Tibial nerve (tissue), 3 donors: ENCODE measurements at regions not wholly inside any gene's neighbourhood (a gene's known extent, or its start where the extent isn't known, plus 50 kb on each side); places are given as distances from the start of the nearest gene placed in this dataset.

ENCODE experiments used
- POLR2A ChIP-seq, 2 donors: fragments of 450-650 bp; IDR thresholded peaks; one replicate each; pipeline ENCODE4 v1.6.1; 2017; ENCODE audit warnings: antibody characterized with exemption in 2 of 2, mild to moderate bottlenecking in 2 of 2, moderate library complexity in 2 of 2
- TF ChIP-seq, protein P1 (sequence below), 5 experiments: fragments of 200-600 bp in 3 of 5; fragments of 450-650 bp in 2 of 5; sonication (generic) in 3 of 5; IDR thresholded peaks; one replicate each; pipeline ENCODE4 v1.5.1; 2016 to 2019; ENCODE audit warnings: antibody characterized with exemption in 5 of 5, mild to moderate bottlenecking in 3 of 5, moderate library complexity in 2 of 5

DNA sequence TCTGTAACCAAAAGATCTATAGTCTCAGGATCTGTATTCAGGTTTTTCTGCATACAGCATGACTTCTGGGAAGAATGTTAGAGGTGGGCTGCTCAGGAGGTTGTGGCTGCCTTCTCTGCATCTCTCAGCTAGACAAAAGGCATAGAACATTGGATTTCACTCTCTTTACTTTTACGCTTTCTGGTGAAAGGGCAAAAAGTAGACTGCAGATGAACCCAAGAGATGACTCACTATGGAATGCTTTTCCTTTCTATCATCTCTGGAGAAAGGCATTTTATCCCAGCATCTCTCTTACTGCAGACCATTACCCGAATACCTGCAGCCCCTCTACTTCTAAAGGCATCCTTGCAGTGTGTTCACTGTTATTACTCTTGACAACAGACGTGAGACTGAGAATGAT lies 222.2 kb downstream of the WNT5A start:
- no peak for TF ChIP-seq POLR2A (IDR thresholded peaks at IDR 0.05)
- TF ChIP-seq, protein P1, sequence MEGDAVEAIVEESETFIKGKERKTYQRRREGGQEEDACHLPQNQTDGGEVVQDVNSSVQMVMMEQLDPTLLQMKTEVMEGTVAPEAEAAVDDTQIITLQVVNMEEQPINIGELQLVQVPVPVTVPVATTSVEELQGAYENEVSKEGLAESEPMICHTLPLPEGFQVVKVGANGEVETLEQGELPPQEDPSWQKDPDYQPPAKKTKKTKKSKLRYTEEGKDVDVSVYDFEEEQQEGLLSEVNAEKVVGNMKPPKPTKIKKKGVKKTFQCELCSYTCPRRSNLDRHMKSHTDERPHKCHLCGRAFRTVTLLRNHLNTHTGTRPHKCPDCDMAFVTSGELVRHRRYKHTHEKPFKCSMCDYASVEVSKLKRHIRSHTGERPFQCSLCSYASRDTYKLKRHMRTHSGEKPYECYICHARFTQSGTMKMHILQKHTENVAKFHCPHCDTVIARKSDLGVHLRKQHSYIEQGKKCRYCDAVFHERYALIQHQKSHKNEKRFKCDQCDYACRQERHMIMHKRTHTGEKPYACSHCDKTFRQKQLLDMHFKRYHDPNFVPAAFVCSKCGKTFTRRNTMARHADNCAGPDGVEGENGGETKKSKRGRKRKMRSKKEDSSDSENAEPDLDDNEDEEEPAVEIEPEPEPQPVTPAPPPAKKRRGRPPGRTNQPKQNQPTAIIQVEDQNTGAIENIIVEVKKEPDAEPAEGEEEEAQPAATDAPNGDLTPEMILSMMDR (IDR thresholded peaks at IDR 0.05): no peak
